ENCODE measurements at regions not wholly inside any gene's neighbourhood (a gene's known extent, or its start where the extent isn't known, plus 50 kb on each side); places are given as distances from the start of the nearest gene placed in this dataset.

- TF ChIP-seq CTCF (conservative IDR thresholded peaks at IDR 0.05; ENCODE audit: low read length) (no peak), EZH2phosphoT487 (IDR thresholded peaks at IDR 0.05; ENCODE audit: borderline replicate concordance, low read depth, low read length) (no peak)
These were observed 78.5 kb upstream of the MEDAG start for GRCh38 chr13:30827578-30827925.
